Trophoblast cell (in vitro differentiated cells and primary cell): ENCODE measurements at regions not wholly inside any gene's neighbourhood (a gene's known extent, or its start where the extent isn't known, plus 50 kb on each side); places are given as distances from the start of the nearest gene placed in this dataset.

ENCODE experiments used
- DNase-seq, 2 donors: peaks; one replicate each; pipeline ENCODE4 v3.0.0-alpha.2; 2016
- H2AFZ ChIP-seq: 2 replicates; pipeline ENCODE4 v1.6.1; 2013; ENCODE audit warnings: low read length, moderate library complexity, mild to moderate bottlenecking; ENCODE audit not compliant: insufficient read depth, poor library complexity
- H2AK5ac ChIP-seq: 2 replicates; pipeline ENCODE4 v1.6.1; 2013; ENCODE audit warnings: mild to moderate bottlenecking, low read length
- H2BK120ac ChIP-seq: 2 replicates; pipeline ENCODE4 v1.6.1; 2013; ENCODE audit warnings: low read length, mild to moderate bottlenecking, moderate library complexity; ENCODE audit not compliant: insufficient read depth, poor library complexity
- H2BK12ac ChIP-seq: 2 replicates; pipeline ENCODE4 v1.6.1; 2013; ENCODE audit warnings: mild to moderate bottlenecking, low read length, moderate library complexity
- H2BK5ac ChIP-seq: 2 replicates; pipeline ENCODE4 v1.6.1; 2013; ENCODE audit warnings: low read length, low read depth, moderate library complexity, mild to moderate bottlenecking; ENCODE audit not compliant: poor library complexity
- H3K14ac ChIP-seq: 2 replicates; pipeline ENCODE4 v1.6.1; 2013; ENCODE audit warnings: mild to moderate bottlenecking, low read length
- H3K18ac ChIP-seq: 2 replicates; pipeline ENCODE4 v1.6.1; 2013; ENCODE audit warnings: mild to moderate bottlenecking, low read length
- H3K23ac ChIP-seq: 2 replicates; pipeline ENCODE4 v1.6.1; 2013; ENCODE audit warnings: low read length
- H3K27ac ChIP-seq: 2 replicates; pipeline ENCODE4 v1.5.1; 2013; ENCODE audit warnings: low read depth, mild to moderate bottlenecking, inconsistent platforms, low read length, moderate library complexity
- H3K27me3 ChIP-seq: 2 replicates; pipeline ENCODE4 v1.6.1; 2013; ENCODE audit warnings: inconsistent platforms, mild to moderate bottlenecking, low read length, moderate library complexity; ENCODE audit not compliant: insufficient read depth
- H3K36me3 ChIP-seq, 2 experiments: 1 replicate in 1 of 2; 2 replicates in 1 of 2; pipeline ENCODE4 v1.6.1; 2013; ENCODE audit warnings: low read length in 2 of 2, mild to moderate bottlenecking in 2 of 2, moderate library complexity in 1 of 2; ENCODE audit not compliant: insufficient read depth in 2 of 2, control insufficient read depth in 1 of 2
- H3K4ac ChIP-seq: 2 replicates; pipeline ENCODE4 v1.6.1; 2013; ENCODE audit warnings: low read depth, mild to moderate bottlenecking, low read length, moderate library complexity
- H3K4me1 ChIP-seq, 2 experiments: 1 replicate in 1 of 2; 2 replicates in 1 of 2; pipeline ENCODE4 v1.6.1; 2013; ENCODE audit warnings: low read length in 2 of 2, mild to moderate bottlenecking in 2 of 2, moderate library complexity in 1 of 2; ENCODE audit not compliant: insufficient read depth in 2 of 2, control insufficient read depth in 1 of 2
- H3K4me2 ChIP-seq: 2 replicates; pipeline ENCODE4 v1.6.1; 2013; ENCODE audit warnings: inconsistent platforms, mild to moderate bottlenecking, low read length, moderate library complexity
- H3K4me3 ChIP-seq: 2 replicates; pipeline ENCODE4 v1.5.1; 2013; ENCODE audit warnings: mild to moderate bottlenecking, low read depth, low read length, inconsistent platforms
- H3K79me1 ChIP-seq: one replicate; pipeline ENCODE4 v1.6.1; 2013; ENCODE audit warnings: low read length
- H3K79me2 ChIP-seq: 2 replicates; pipeline ENCODE4 v1.6.1; 2013; ENCODE audit warnings: low read length, mild to moderate bottlenecking; ENCODE audit not compliant: control insufficient read depth, insufficient read depth, poor library complexity
- H3K9ac ChIP-seq: 2 replicates; pipeline ENCODE4 v1.6.1; 2013; ENCODE audit warnings: mild to moderate bottlenecking, low read length
- H3K9me3 ChIP-seq: 2 replicates; pipeline ENCODE4 v1.6.1; 2013; ENCODE audit warnings: low read depth, mild to moderate bottlenecking, control low read depth, inconsistent platforms, low read length; ENCODE audit not compliant: insufficient read depth
- H4K12ac ChIP-seq: 2 replicates; pipeline ENCODE4 v1.6.1; 2013; ENCODE audit warnings: low read depth, mild to moderate bottlenecking, low read length, moderate library complexity
- H4K8ac ChIP-seq: 2 replicates; pipeline ENCODE4 v1.6.1; 2013; ENCODE audit warnings: low read depth, mild to moderate bottlenecking, low read length, moderate library complexity
- H4K91ac ChIP-seq: one replicate; pipeline ENCODE4 v1.6.1; 2013; ENCODE audit warnings: low read depth, mild to moderate bottlenecking, low read length, moderate library complexity
- WGBS: extraction: QIAGEN DNeasy Blood & Tissue Kit; methylation state at CpG from one replicate; pipeline ENCODE4 v1.1.7; 2013; ENCODE audit warnings: missing lambda C conversion rate; ENCODE audit not compliant: insufficient read length, insufficient coverage; ENCODE audit errors: extremely low coverage; 5-methylcytosine and 5-hydroxymethylcytosine counted together

DNA sequence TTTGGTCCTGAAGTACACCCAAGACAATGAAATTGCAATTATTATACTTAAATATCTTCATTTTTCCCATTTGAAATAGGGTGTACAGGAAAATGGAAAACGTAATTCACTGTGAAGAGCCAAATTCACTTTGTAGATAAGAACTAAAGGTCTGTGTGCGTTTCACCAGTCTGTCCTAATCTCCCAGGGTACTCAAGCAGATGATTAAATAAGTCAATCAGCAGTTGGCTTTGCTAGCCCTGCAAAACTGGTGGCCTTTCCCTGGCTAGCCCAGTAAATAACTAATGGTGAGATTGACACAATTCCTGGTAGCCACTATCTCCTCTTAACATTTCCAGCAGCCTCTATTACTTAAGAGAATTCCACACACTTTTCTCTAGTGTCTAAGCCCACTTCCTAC, 389.3 kb downstream of the TBL1XR1 start:
- H4K8ac ChIP-seq = no peak overlapping the region
- WGBS = no CpG with 5 or more reads among the region's 2 CpGs
- H3K14ac ChIP-seq = no peak overlapping the region
- H3K27ac ChIP-seq = no peak overlapping the region
- H2AK5ac ChIP-seq = no peak overlapping the region
- no peaks in the 10 kb centered on the region for H3K36me3 ChIP-seq
- H4K91ac ChIP-seq = no peak overlapping the region
- H3K4ac ChIP-seq = no peak overlapping the region
- no peak overlapping the region for H3K9ac ChIP-seq
- no peak overlapping the region for H2BK5ac ChIP-seq
- H3K27me3 ChIP-seq = no peaks in the 10 kb centered on the region
- no peaks in the 10 kb centered on the region for H3K79me1 ChIP-seq
- H2AFZ ChIP-seq = no peak overlapping the region
- no peak overlapping the region for H3K4me2 ChIP-seq
- no peaks in the 10 kb centered on the region for H3K9me3 ChIP-seq
- H3K4me3 ChIP-seq = no peak overlapping the region
- DNase-seq = no peak
- no peaks in the 10 kb centered on the region for H3K79me2 ChIP-seq
- H4K12ac ChIP-seq = no peak overlapping the region
- H2BK12ac ChIP-seq = no peak overlapping the region
- no peaks in the 10 kb centered on the region for H3K4me1 ChIP-seq
- H3K23ac ChIP-seq = no peak overlapping the region
- no peak overlapping the region for H2BK120ac ChIP-seq
- H3K18ac ChIP-seq = no peak overlapping the region

- no peak overlapping the region for H2BK5ac ChIP-seq
- WGBS = no CpG with 5 or more reads among the region's 2 CpGs
- no peaks in the 10 kb centered on the region for H3K9me3 ChIP-seq
- no peak overlapping the region for H3K18ac ChIP-seq
- no peak overlapping the region for H3K14ac ChIP-seq
- H3K9ac ChIP-seq = no peak overlapping the region
- peak in 1 of 2 donors; percentile 14 for DNase-seq
- no peak overlapping the region for H4K8ac ChIP-seq
- no peak overlapping the region for H2AK5ac ChIP-seq
- H3K4ac ChIP-seq = no peak overlapping the region
- H2BK120ac ChIP-seq = no peak overlapping the region
- H4K91ac ChIP-seq = no peak overlapping the region
- no peaks in the 10 kb centered on the region for H3K36me3 ChIP-seq
- no peak overlapping the region for H2BK12ac ChIP-seq
- H2AFZ ChIP-seq = no peak overlapping the region
- H3K4me3 ChIP-seq = no peak overlapping the region
- no peak overlapping the region for H3K27ac ChIP-seq
- H3K4me2 ChIP-seq = no peak overlapping the region
- no peaks in the 10 kb centered on the region for H3K79me1 ChIP-seq
- no peaks in the 10 kb centered on the region for H3K79me2 ChIP-seq
- H3K23ac ChIP-seq = no peak overlapping the region
- H3K4me1 ChIP-seq = no peaks in the 10 kb centered on the region
- H4K12ac ChIP-seq = no peak overlapping the region
- H3K27me3 ChIP-seq = no peaks in the 10 kb centered on the region
Observed at GRCh38 chr3:176799675-176800074, 397.6 kb downstream of the TBL1XR1 start.

DNA sequence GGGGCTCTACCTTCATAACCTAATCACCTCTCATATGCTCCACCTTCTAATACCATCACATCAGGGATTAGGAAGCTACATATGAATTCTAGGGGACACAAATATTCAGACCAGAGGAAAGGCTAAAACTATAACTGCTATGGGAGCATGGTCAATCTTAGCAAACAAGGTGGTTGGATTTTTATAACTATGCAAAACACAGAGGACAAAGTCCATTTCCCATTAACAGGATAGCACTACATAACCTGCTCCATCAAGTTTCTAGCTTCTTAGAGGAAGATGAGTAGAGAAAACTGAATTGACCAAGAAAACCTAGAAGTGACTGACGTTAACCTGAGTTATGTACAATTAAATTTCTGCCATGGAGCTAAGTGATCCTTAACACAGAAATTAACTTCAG, 398.6 kb downstream of the TBL1XR1 start:
- Histone ChIP-seq H3K14ac (no peak overlapping the region), H4K8ac (no peak overlapping the region), H2BK12ac (no peak overlapping the region), H3K4me1 (no peaks in the 10 kb centered on the region), H3K79me1 (no peaks in the 10 kb centered on the region), H3K27me3 (no peaks in the 10 kb centered on the region), H2BK120ac (no peak overlapping the region), H3K9me3 (no peaks in the 10 kb centered on the region), H2BK5ac (no peak overlapping the region), H4K12ac (no peak overlapping the region), H3K27ac (no peak overlapping the region), H3K4ac (no peak overlapping the region), H3K4me3 (no peak overlapping the region), H3K36me3 (no peaks in the 10 kb centered on the region), H3K79me2 (no peaks in the 10 kb centered on the region), H3K18ac (no peak overlapping the region), H4K91ac (no peak overlapping the region), H2AFZ (no peak overlapping the region), H2AK5ac (no peak overlapping the region), H3K9ac (no peak overlapping the region), H3K4me2 (no peak overlapping the region), H3K23ac (no peak overlapping the region)
- DNase-seq = no peak
- WGBS = no CpG with 5 or more reads among the region's 1 CpG

- Histone ChIP-seq H3K4me2 (no peak overlapping the region), H3K79me2 (no peaks in the 10 kb centered on the region), H3K4ac (no peak overlapping the region), H2AFZ (no peak overlapping the region), H4K8ac (no peak overlapping the region), H3K18ac (no peak overlapping the region), H3K27me3 (no peaks in the 10 kb centered on the region), H4K91ac (no peak overlapping the region), H3K4me1 (no peaks in the 10 kb centered on the region), H2BK120ac (no peak overlapping the region), H3K14ac (no peak overlapping the region), H2BK5ac (no peak overlapping the region), H3K79me1 (no peaks in the 10 kb centered on the region), H3K9ac (no peak overlapping the region), H3K23ac (no peak overlapping the region), H2BK12ac (no peak overlapping the region), H3K27ac (no peak overlapping the region), H3K36me3 (no peaks in the 10 kb centered on the region), H3K4me3 (no peak overlapping the region), H4K12ac (no peak overlapping the region), H2AK5ac (no peak overlapping the region), H3K9me3 (no peaks in the 10 kb centered on the region)
- DNase-seq = peak; percentile 41 to 80
- no CpG with 5 or more reads among the region's 2 CpGs for WGBS
Observed at GRCh38 chr3:176796371-176796770, 400.9 kb downstream of the TBL1XR1 start.
